H9 (cell line): ENCODE measurements at regions not wholly inside any gene's neighbourhood (a gene's known extent, or its start where the extent isn't known, plus 50 kb on each side); places are given as distances from the start of the nearest gene placed in this dataset.

Experiments
- DNase-seq: peaks from one replicate; pipeline ENCODE4 v3.0.0-alpha.2; 2017
- H2AFZ ChIP-seq: one replicate; pipeline ENCODE4 v1.6.1; 2013; ENCODE audit warnings: mild to moderate bottlenecking, low read length, control low read depth, moderate library complexity
- H2AK5ac ChIP-seq: 2 replicates; pipeline ENCODE4 v1.6.1; 2013; ENCODE audit warnings: low read length, control low read depth, mixed read lengths; ENCODE audit not compliant: insufficient read length
- H2BK120ac ChIP-seq: one replicate; pipeline ENCODE4 v1.6.1; 2013; ENCODE audit warnings: low read depth, mild to moderate bottlenecking, low read length, control low read depth, inconsistent platforms; ENCODE audit not compliant: poor library complexity, severe bottlenecking
- H2BK12ac ChIP-seq: 2 replicates; pipeline ENCODE4 v1.6.1; 2013; ENCODE audit warnings: low read length, control low read depth, mixed read lengths, low read depth; ENCODE audit not compliant: insufficient read length
- H2BK15ac ChIP-seq: 2 replicates; pipeline ENCODE4 v1.6.1; 2013; ENCODE audit warnings: low read depth, low read length, control low read depth
- H2BK20ac ChIP-seq: one replicate; pipeline ENCODE4 v1.6.1; 2013; ENCODE audit warnings: low read depth, mild to moderate bottlenecking, low read length, control low read depth, inconsistent platforms; ENCODE audit not compliant: poor library complexity, severe bottlenecking
- H2BK5ac ChIP-seq: 2 replicates; pipeline ENCODE4 v1.6.1; 2013; ENCODE audit warnings: low read length, control low read depth, mixed read lengths; ENCODE audit not compliant: insufficient read length
- H3K14ac ChIP-seq: 2 replicates; pipeline ENCODE4 v1.6.1; 2013; ENCODE audit warnings: low read length, control low read depth; ENCODE audit not compliant: insufficient read depth
- H3K18ac ChIP-seq: 2 replicates; pipeline ENCODE4 v1.6.1; 2013; ENCODE audit warnings: low read depth, mild to moderate bottlenecking, mixed read lengths, low read length, control low read depth; ENCODE audit not compliant: insufficient read length
- H3K23ac ChIP-seq: 2 replicates; pipeline ENCODE4 v1.6.1; 2013; ENCODE audit warnings: low read length, control low read depth, mixed read lengths, low read depth; ENCODE audit not compliant: insufficient read length
- H3K23me2 ChIP-seq: 2 replicates; pipeline ENCODE4 v1.6.1; 2013; ENCODE audit warnings: low read depth, mild to moderate bottlenecking, mixed read lengths, low read length, control low read depth; ENCODE audit not compliant: insufficient read length, poor library complexity, severe bottlenecking
- H3K27ac ChIP-seq: 2 replicates; pipeline ENCODE4 v1.5.1; 2013; ENCODE audit warnings: low read length, control low read depth, mixed read lengths, low read depth; ENCODE audit not compliant: insufficient read length
- H3K27me3 ChIP-seq: 2 replicates; pipeline ENCODE4 v1.6.1; 2013; ENCODE audit warnings: low read length, control low read depth, inconsistent platforms; ENCODE audit not compliant: insufficient read depth
- H3K4ac ChIP-seq: 2 replicates; pipeline ENCODE4 v1.6.1; 2013; ENCODE audit warnings: low read depth, mild to moderate bottlenecking, control low read depth, inconsistent platforms, low read length, moderate library complexity
- H3K4me1 ChIP-seq: 2 replicates; pipeline ENCODE4 v1.6.1; 2013; ENCODE audit warnings: low read length, control low read depth, inconsistent platforms; ENCODE audit not compliant: insufficient read depth
- H3K4me2 ChIP-seq: 2 replicates; pipeline ENCODE4 v1.6.1; 2013; ENCODE audit warnings: low read length, control low read depth, mixed read lengths; ENCODE audit not compliant: insufficient read length, insufficient read depth
- H3K56ac ChIP-seq: 2 replicates; pipeline ENCODE4 v1.6.1; 2013; ENCODE audit warnings: low read depth, mild to moderate bottlenecking, mixed read lengths, low read length, control low read depth; ENCODE audit not compliant: insufficient read length
- H3K79me1 ChIP-seq: 2 replicates; pipeline ENCODE4 v1.6.1; 2013; ENCODE audit warnings: low read depth, mild to moderate bottlenecking, moderate library complexity, low read length, control low read depth, inconsistent platforms; ENCODE audit not compliant: insufficient read depth, poor library complexity, severe bottlenecking
- H3K79me2 ChIP-seq: 2 replicates; pipeline ENCODE4 v1.6.1; 2013; ENCODE audit warnings: low read length, control low read depth, inconsistent platforms; ENCODE audit not compliant: insufficient read depth
- H3K9ac ChIP-seq: 2 replicates; pipeline ENCODE4 v1.6.1; 2013; ENCODE audit warnings: low read length, control low read depth, mixed read lengths; ENCODE audit not compliant: insufficient read length; ENCODE audit errors: extremely low read depth
- H3K9me3 ChIP-seq: one replicate; pipeline ENCODE4 v1.6.1; 2013; ENCODE audit warnings: low read depth, low read length, inconsistent platforms; ENCODE audit not compliant: control insufficient read depth
- H3T11ph ChIP-seq: one replicate; pipeline ENCODE4 v1.6.1; 2013; ENCODE audit warnings: mild to moderate bottlenecking, low read length, control low read depth, inconsistent platforms
- H4K20me1 ChIP-seq: one replicate; pipeline ENCODE4 v1.6.1; 2013; ENCODE audit not compliant: control insufficient read depth, insufficient read length, insufficient read depth
- H4K5ac ChIP-seq: 2 replicates; pipeline ENCODE4 v1.6.1; 2013; ENCODE audit warnings: low read depth, mild to moderate bottlenecking, mixed read lengths, low read length, control low read depth; ENCODE audit not compliant: insufficient read length
- H4K8ac ChIP-seq: replicated peaks from 2 replicates; pipeline ENCODE4 v1.6.1; 2013; ENCODE audit warnings: low read length, control low read depth, mixed read lengths, low read depth; ENCODE audit not compliant: insufficient read length
- H4K91ac ChIP-seq: 2 replicates; pipeline ENCODE4 v1.6.1; 2013; ENCODE audit warnings: low read depth, mild to moderate bottlenecking, moderate library complexity, mixed read lengths, low read length, control low read depth; ENCODE audit not compliant: insufficient read length
- H3K27ac Mint-ChIP-seq, 3 experiments: 2 replicates in 2 of 3; 3 replicates in 1 of 3; pipeline ENCODE4 v1.8.0; 2020 to 2021; ENCODE audit warnings: mixed read lengths in 3 of 3, mild to moderate bottlenecking in 1 of 3, moderate library complexity in 1 of 3
- H3K27me3 Mint-ChIP-seq: 2 replicates; pipeline ENCODE4 v1.8.0; 2021; ENCODE audit warnings: low read depth, mild to moderate bottlenecking, moderate library complexity, mixed read lengths
- H3K36me3 Mint-ChIP-seq, 3 experiments: 2 replicates in 2 of 3; 3 replicates in 1 of 3; pipeline ENCODE4 v1.8.0; 2020 to 2021; ENCODE audit warnings: low read depth in 3 of 3, mixed read lengths in 3 of 3; ENCODE audit not compliant: insufficient read depth in 1 of 3
- H3K4me1 Mint-ChIP-seq, 2 experiments: 2 replicates each; pipeline ENCODE4 v1.8.0; 2020; ENCODE audit warnings: mixed read lengths in 2 of 2
- H3K4me3 Mint-ChIP-seq, 2 experiments: 2 replicates in 1 of 2; 3 replicates in 1 of 2; pipeline ENCODE4 v1.8.0; 2020 to 2021; ENCODE audit warnings: mild to moderate bottlenecking in 2 of 2, mixed read lengths in 2 of 2, moderate library complexity in 1 of 2
- H3K9me3 Mint-ChIP-seq, 2 experiments: 2 replicates in 1 of 2; 3 replicates in 1 of 2; pipeline ENCODE4 v1.8.0; 2020; ENCODE audit warnings: mild to moderate bottlenecking in 2 of 2, mixed read lengths in 2 of 2, moderate library complexity in 1 of 2
- CTCF ChIP-seq: fragments of 200-600 bp; sonication (generic); conservative IDR thresholded peaks from 3 replicates; pipeline ENCODE4 v1.8.0; 2021; ENCODE audit warnings: antibody characterized with exemption, mild to moderate bottlenecking
- WGBS: extraction: QIAGEN DNeasy Blood & Tissue Kit; methylation state at CpG from one replicate; pipeline ENCODE4 v1.1.7; 2013; ENCODE audit warnings: missing lambda C conversion rate, low lambda C conversion rate, mixed read lengths; ENCODE audit not compliant: insufficient read length; ENCODE audit errors: extremely low coverage; 5-methylcytosine and 5-hydroxymethylcytosine counted together

GRCh38 chr13:37429976-37430375 lies 168.6 kb downstream of the POSTN start:
- H3K4me2 ChIP-seq = no peak overlapping the region
- no peak for DNase-seq
- no peak for TF ChIP-seq CTCF

More at GRCh38 chr13:37429976-37430375, 168.6 kb downstream of the POSTN start:
- Mint-ChIP-seq H3K4me1 (no peaks in the 10 kb centered on the region), H3K36me3 (no peaks in the 10 kb centered on the region), H3K27ac (no peak overlapping the region), H3K4me3 (no peak overlapping the region), H3K9me3 (no peaks in the 10 kb centered on the region), H3K27me3 (no peaks in the 10 kb centered on the region)
- H2AFZ ChIP-seq = no peak overlapping the region
- no peaks in the 10 kb centered on the region for H3K9me3 ChIP-seq
- H3K9ac ChIP-seq = no peak overlapping the region
- H3T11ph ChIP-seq = no peak overlapping the region
- H2BK12ac ChIP-seq = no peak overlapping the region
- no peak overlapping the region for H2BK5ac ChIP-seq
- no peak overlapping the region for H3K18ac ChIP-seq
- H3K23me2 ChIP-seq = no peaks in the 10 kb centered on the region
- H4K8ac ChIP-seq = no peak overlapping the region
- H3K4ac ChIP-seq = no peak overlapping the region
- no peak overlapping the region for H3K56ac ChIP-seq
- no peaks in the 10 kb centered on the region for H3K79me2 ChIP-seq
- no peak overlapping the region for H2BK20ac ChIP-seq
- H4K5ac ChIP-seq = no peak overlapping the region
- H3K14ac ChIP-seq = no peak overlapping the region
- H3K27ac ChIP-seq = no peak overlapping the region
- H3K23ac ChIP-seq = no peak overlapping the region
- no peak overlapping the region for H4K91ac ChIP-seq
- no peak overlapping the region for H2AK5ac ChIP-seq
- no peaks in the 10 kb centered on the region for H3K79me1 ChIP-seq
- no CpG with 5 or more reads among the region's 2 CpGs for WGBS
- no peaks in the 10 kb centered on the region for H4K20me1 ChIP-seq
- no peaks in the 10 kb centered on the region for H3K27me3 ChIP-seq
- H2BK15ac ChIP-seq = no peak overlapping the region
- H3K4me1 ChIP-seq = no peaks in the 10 kb centered on the region
- no peak overlapping the region for H2BK120ac ChIP-seq
